ENCODE measurements at regions not wholly inside any gene's neighbourhood (a gene's known extent, or its start where the extent isn't known, plus 50 kb on each side); places are given as distances from the start of the nearest gene placed in this dataset.

DNA sequence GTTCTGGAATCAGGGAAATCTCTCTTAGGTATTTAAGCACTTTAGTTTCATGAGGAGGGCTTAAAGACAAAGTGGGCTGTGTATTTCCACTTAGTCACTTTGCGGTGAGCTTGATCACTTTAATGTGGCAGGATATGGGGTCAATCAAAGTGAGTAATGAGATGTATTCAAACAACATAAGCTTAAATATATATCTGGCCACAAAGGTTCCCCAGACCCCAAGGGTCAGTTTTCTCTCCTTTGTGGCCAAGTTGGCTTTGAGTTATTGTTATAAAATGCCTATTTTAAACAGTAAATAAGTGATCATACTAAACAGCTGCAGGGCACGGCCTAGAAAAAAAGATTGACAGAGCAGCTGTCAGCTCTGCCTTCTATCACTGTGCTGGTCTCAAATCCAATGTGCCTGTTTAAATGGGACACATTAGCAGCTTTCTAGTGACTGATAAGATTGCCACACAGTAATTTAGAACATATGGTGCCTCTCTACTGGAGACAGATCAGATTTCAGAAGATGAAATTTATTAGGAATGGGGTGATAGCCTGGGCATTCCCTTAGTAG lies 363.9 kb downstream of the AGTPBP1 start:
- Histone ChIP-seq H3K36me3 (ENCODE audit: low read length) (no peaks in the 10 kb centered on the region), H3K27ac (ENCODE audit: low read depth, low read length) (no peak overlapping the region)

DNA sequence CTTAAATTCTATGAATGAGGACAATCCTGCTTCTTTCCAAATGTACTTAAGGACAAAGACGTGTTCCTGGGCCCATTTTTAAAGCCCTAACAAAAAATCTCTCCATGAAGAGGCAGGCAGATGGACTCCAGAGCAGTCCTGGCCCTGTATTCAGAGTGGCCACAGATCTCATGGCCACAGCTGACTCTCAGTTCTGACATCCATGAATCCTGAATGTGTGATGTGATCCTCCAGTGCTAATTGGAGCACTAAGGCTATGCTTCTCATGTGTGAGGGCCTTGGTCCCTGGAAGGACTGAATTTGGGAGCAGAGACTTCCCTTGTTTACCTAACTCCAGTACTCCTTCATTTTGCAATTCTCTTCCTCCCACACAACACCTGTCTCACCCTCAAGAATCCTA lies 373.0 kb downstream of the AGTPBP1 start:
- H3K79me2 ChIP-seq (ENCODE audit: insufficient read depth, low read length), result no peaks in the 10 kb centered on the region
- no peaks in the 10 kb centered on the region for H3F3A ChIP-seq (ENCODE audit: insufficient read depth)
- no peaks in the 10 kb centered on the region for H3K9me2 ChIP-seq (replicated peaks; ENCODE audit: insufficient read depth, low read length)
- H3K36me3 ChIP-seq (ENCODE audit: low read length), result no peaks in the 10 kb centered on the region
- H2AFZ ChIP-seq (ENCODE audit: low read depth, low read length, severe bottlenecking), result no peak overlapping the region
- no peak overlapping the region for H3K4me2 ChIP-seq (ENCODE audit: low read depth, low read length, poor library complexity, severe bottlenecking)
- no peaks in the 10 kb centered on the region for H3K27me3 ChIP-seq (ENCODE audit: low read length)
- H3K4me3 ChIP-seq (ENCODE audit: insufficient read depth, low read length, poor library complexity, severe bottlenecking), result no peak overlapping the region
- no peaks in the 10 kb centered on the region for H4K20me1 ChIP-seq (ENCODE audit: low read depth, low read length)
- no peak overlapping the region for H3K9ac ChIP-seq (ENCODE audit: low read length)
- H3K27ac ChIP-seq (ENCODE audit: low read depth, low read length), result no peak overlapping the region
- TF ChIP-seq EZH2phosphoT487 (conservative IDR thresholded peaks at IDR 0.05; ENCODE audit: low read length), result no peak
- TF ChIP-seq, protein P1, sequence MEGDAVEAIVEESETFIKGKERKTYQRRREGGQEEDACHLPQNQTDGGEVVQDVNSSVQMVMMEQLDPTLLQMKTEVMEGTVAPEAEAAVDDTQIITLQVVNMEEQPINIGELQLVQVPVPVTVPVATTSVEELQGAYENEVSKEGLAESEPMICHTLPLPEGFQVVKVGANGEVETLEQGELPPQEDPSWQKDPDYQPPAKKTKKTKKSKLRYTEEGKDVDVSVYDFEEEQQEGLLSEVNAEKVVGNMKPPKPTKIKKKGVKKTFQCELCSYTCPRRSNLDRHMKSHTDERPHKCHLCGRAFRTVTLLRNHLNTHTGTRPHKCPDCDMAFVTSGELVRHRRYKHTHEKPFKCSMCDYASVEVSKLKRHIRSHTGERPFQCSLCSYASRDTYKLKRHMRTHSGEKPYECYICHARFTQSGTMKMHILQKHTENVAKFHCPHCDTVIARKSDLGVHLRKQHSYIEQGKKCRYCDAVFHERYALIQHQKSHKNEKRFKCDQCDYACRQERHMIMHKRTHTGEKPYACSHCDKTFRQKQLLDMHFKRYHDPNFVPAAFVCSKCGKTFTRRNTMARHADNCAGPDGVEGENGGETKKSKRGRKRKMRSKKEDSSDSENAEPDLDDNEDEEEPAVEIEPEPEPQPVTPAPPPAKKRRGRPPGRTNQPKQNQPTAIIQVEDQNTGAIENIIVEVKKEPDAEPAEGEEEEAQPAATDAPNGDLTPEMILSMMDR (IDR thresholded peaks at IDR 0.05; ENCODE audit: insufficient read depth, low read length, poor library complexity, severe bottlenecking), result no peak
- no peaks in the 10 kb centered on the region for H3K9me3 ChIP-seq (ENCODE audit: insufficient read depth, low read length)

More for the DNA sequence above, 363.9 kb downstream of the AGTPBP1 start:
- TF ChIP-seq, protein P1 (IDR thresholded peaks at IDR 0.05; ENCODE audit: insufficient read depth, low read length, poor library complexity, severe bottlenecking), result no peak
- Histone ChIP-seq H2AFZ (ENCODE audit: low read depth, low read length, severe bottlenecking) (no peak overlapping the region), H3K4me3 (ENCODE audit: insufficient read depth, low read length, poor library complexity, severe bottlenecking) (no peak overlapping the region), H3K79me2 (ENCODE audit: insufficient read depth, low read length) (no peaks in the 10 kb centered on the region), H3K9ac (ENCODE audit: low read length) (no peak overlapping the region), H3K9me3 (ENCODE audit: insufficient read depth, low read length) (no peaks in the 10 kb centered on the region), H4K20me1 (ENCODE audit: low read depth, low read length) (no peaks in the 10 kb centered on the region), H3K27me3 (ENCODE audit: low read length) (no peaks in the 10 kb centered on the region), H3F3A (ENCODE audit: insufficient read depth) (no peaks in the 10 kb centered on the region), H3K4me2 (ENCODE audit: low read depth, low read length, poor library complexity, severe bottlenecking) (no peak overlapping the region), H3K9me2 (replicated peaks; ENCODE audit: insufficient read depth, low read length) (no peaks in the 10 kb centered on the region)

DNA sequence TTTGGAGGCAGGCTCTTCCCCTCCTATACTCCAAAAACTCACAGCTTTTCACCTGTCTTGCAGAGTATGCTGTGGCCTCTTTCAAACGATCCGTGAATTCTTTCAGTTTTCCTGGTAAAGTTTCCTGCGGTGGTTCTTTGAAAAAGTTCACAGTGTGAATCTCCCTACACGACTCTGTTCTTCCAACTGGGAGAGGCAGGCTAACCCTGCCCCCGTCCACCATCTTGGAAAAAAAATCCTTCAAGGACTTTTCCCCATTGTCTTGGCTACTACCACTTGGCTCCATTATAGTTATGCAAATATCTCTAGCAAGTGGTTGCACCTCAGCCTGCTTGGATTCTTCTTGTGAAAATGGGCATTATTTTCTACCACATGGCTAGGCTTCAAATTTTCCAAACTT lies 382.6 kb downstream of the AGTPBP1 start:
- H2AFZ ChIP-seq (ENCODE audit: low read depth, low read length, severe bottlenecking), result no peak overlapping the region
- no peaks in the 10 kb centered on the region for H3K27me3 ChIP-seq (ENCODE audit: low read length)
- no peaks in the 10 kb centered on the region for H3F3A ChIP-seq (ENCODE audit: insufficient read depth)
- no peaks in the 10 kb centered on the region for H3K79me2 ChIP-seq (ENCODE audit: insufficient read depth, low read length)
- TF ChIP-seq EZH2phosphoT487 (conservative IDR thresholded peaks at IDR 0.05; ENCODE audit: low read length), result no peak
- TF ChIP-seq, protein P1 (IDR thresholded peaks at IDR 0.05; ENCODE audit: insufficient read depth, low read length, poor library complexity, severe bottlenecking), result no peak
- H3K4me3 ChIP-seq (ENCODE audit: insufficient read depth, low read length, poor library complexity, severe bottlenecking), result no peak overlapping the region
- H4K20me1 ChIP-seq (ENCODE audit: low read depth, low read length), result no peaks in the 10 kb centered on the region
- H3K27ac ChIP-seq (ENCODE audit: low read depth, low read length), result no peak overlapping the region
- H3K9ac ChIP-seq (ENCODE audit: low read length), result no peak overlapping the region
- no peaks in the 10 kb centered on the region for H3K36me3 ChIP-seq (ENCODE audit: low read length)
- no peaks in the 10 kb centered on the region for H3K9me3 ChIP-seq (ENCODE audit: insufficient read depth, low read length)
- no peaks in the 10 kb centered on the region for H3K9me2 ChIP-seq (replicated peaks; ENCODE audit: insufficient read depth, low read length)
- no peak overlapping the region for H3K4me2 ChIP-seq (ENCODE audit: low read depth, low read length, poor library complexity, severe bottlenecking)
